Dendritic cell treated with granulocyte-macrophage colony-stimulating factor and Interleukin-4, amounts not matched to agents 40 ng/mL and 50 ng/mL, for 4 days (primary cell): ENCODE measurements at regions not wholly inside any gene's neighbourhood (a gene's known extent, or its start where the extent isn't known, plus 50 kb on each side); places are given as distances from the start of the nearest gene placed in this dataset.
"Not testable (repeated sequence)": the region's sequence is repeated elsewhere in the genome, so short reads cannot be mapped to it uniquely, and the experiment has no call there.

Source experiments
- H3K27ac Mint-ChIP-seq: one replicate; pipeline ENCODE4 v1.8.0; 2022; ENCODE audit warnings: mild to moderate bottlenecking, mixed read lengths
- H3K27me3 Mint-ChIP-seq: one replicate; pipeline ENCODE4 v1.8.0; 2022; ENCODE audit warnings: mild to moderate bottlenecking, mixed read lengths
- H3K36me3 Mint-ChIP-seq: one replicate; pipeline ENCODE4 v1.8.0; 2022; ENCODE audit warnings: low read depth, mixed read lengths
- H3K4me1 Mint-ChIP-seq: one replicate; pipeline ENCODE4 v1.8.0; 2022; ENCODE audit warnings: low read depth, mixed read lengths
- H3K4me3 Mint-ChIP-seq: one replicate; pipeline ENCODE4 v1.8.0; 2022; ENCODE audit warnings: mild to moderate bottlenecking, moderate library complexity, mixed read lengths
- H3K9me3 Mint-ChIP-seq: one replicate; pipeline ENCODE4 v1.8.0; 2022; ENCODE audit warnings: mixed read lengths
- intact Hi-C: fragments of 100-400 bp; cut with micrococcal nuclease; formaldehyde crosslinking; loops from one replicate; pipeline ENCODE4 v1.15.0; 2022

DNA sequence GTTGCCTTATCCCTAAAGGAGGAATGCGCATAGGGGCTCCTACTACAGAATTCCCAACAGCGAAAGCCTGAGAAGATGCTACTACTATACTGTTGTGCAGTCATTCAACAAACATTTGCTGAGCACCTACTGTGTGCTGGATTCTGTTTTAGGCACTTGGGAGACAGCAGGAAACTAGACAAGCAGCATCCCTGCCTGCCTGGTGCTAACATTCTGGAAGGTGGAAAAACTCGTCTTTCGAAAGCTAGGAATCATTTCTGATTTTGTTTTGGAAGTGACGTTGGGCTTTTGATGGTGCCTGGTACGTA is 131.5 kb upstream of the NCOR2 start:
- peaks cover 68% of the 10 kb centered on the region for H3K27me3 Mint-ChIP-seq
- no peaks in the 10 kb centered on the region for H3K9me3 Mint-ChIP-seq
- no peaks in the 10 kb centered on the region for H3K36me3 Mint-ChIP-seq
- intact Hi-C loops, result no loop called here
- peaks cover 45% of the 10 kb centered on the region for H3K4me1 Mint-ChIP-seq
- H3K27ac Mint-ChIP-seq, result no peak overlapping the region
- no peak overlapping the region for H3K4me3 Mint-ChIP-seq

DNA sequence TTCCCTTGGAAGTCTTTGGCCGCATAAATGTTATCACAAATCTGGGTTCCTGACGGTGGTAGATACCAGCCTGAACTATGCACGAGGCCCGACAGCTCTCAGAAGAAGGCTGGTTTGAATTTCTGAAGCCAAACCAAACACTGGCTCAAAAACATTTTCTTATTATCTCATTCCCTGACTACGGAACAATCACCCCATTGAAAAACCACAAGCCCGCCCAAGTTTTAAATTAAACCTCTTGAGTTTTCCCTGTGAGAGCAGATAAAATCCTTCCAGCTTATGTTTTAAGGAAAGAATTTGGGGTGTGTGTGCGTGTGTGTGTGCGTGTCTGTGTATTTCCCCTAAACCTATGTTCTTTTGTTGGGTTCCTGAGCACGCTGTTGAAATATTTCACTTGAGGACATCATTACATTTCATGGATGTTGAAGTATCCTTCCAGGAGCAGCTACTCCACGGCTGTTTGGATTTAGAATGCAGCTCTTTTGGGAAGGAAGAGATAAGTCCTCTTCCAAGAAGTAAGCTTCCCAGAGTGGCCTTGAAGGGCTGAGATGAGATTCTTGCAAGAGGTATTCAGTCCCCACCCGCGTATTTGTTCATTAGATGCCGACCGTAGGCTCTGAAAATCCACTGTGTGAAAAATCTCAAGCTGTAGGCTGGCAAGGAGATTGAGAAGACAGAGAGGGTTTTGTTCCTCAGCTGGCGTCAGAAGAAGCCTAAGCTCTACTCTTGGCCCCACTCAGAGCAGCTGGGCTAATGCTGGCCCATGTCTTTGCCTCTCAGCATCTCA is 131.0 kb upstream of the NCOR2 start:
- peaks cover 65% of the 10 kb centered on the region for H3K27me3 Mint-ChIP-seq
- no peaks in the 10 kb centered on the region for H3K9me3 Mint-ChIP-seq
- intact Hi-C loops, result no loop called here
- peaks cover 40% of the 10 kb centered on the region for H3K4me1 Mint-ChIP-seq
- no peaks in the 10 kb centered on the region for H3K36me3 Mint-ChIP-seq
- no peak overlapping the region for H3K4me3 Mint-ChIP-seq
- H3K27ac Mint-ChIP-seq, result no peak overlapping the region

DNA sequence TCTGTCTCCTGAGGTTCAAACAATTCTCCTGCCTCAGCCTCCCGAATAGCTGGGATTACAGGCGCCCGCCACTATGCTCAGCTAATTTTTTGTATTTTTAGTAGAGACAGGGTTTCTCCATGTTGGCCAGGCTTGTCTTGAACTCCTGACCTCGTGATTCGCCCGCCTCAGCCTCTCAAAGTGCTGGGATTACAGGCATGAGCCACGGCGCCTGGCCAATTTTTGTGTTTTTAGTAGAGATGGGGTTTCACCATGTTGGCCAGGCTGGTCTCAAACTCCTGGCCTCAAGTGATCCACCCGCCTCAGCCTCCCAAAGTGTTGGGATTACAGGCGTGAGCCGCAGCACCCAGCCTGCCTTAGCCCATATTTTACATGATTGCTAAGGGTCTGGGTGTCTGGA is 130.3 kb upstream of the NCOR2 start:
- intact Hi-C loops, H3K27ac Mint-ChIP-seq, H3K36me3 Mint-ChIP-seq, H3K9me3 Mint-ChIP-seq, H3K4me3 Mint-ChIP-seq: not testable (repeated sequence)
- H3K4me1 Mint-ChIP-seq, result peaks cover 33% of the 10 kb centered on the region
- H3K27me3 Mint-ChIP-seq, result peaks cover 63% of the 10 kb centered on the region

DNA sequence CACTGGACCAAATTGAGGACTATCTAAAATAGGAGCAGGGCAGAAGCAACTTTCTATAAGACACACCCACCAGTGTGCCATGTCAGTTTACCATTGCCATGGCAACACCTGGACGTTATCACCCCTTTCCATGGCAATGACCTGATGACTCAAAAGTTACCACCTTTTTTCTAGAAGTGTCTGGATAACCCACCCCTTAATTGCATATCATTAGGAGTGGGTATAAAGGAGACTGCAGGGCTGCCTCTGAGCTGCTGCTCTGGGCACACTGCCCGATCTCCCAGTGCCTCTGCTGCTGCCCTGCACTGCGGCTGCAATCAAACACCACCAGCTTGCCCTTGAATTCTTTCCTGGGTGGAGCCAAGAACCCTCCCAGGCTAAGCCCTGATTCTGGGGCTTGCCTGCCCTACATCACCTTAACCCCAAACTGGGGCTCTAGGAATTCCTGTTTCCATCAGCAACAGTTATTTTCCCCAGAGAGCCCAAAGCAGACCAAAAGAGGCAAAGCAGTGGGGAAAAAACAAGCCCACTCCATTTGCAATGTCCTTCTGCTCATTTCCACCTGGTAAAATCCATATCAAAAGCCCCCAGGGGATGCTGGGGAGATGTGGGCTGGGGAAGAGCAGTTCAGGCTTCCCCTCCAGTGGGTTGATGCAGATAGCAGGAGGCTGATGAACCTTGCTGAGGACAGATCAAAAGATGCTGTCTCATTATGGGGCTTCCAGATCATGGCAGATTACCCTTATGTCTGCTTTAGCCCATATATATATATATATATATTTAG is 129.5 kb upstream of the NCOR2 start:
- peaks cover 58% of the 10 kb centered on the region for H3K27me3 Mint-ChIP-seq

DNA sequence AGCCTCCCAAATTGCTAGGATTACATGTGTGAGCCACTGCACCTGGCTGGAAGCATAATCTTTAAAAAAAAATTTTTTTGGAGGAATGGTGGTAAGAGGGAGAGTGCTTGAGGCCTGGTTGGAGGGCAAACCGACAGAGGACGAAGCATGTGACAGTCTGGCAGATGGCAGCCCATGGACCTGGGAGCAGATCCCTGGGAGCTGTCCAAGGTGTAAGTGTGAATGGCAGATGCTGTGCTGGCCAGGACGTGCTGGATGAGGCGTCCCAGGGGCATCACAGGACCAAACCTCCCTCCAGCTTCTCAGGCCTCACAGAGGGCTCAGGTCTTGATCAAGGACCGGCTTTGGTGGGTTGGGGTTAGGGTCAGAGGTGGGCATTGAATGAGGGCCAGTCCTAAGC is 128.4 kb upstream of the NCOR2 start:
- intact Hi-C loops, result no loop called here
- Mint-ChIP-seq H3K4me1 (peaks cover 28% of the 10 kb centered on the region), H3K27ac (no peak overlapping the region), H3K27me3 (peaks cover 52% of the 10 kb centered on the region), H3K4me3 (no peak overlapping the region), H3K36me3 (no peaks in the 10 kb centered on the region), H3K9me3 (no peaks in the 10 kb centered on the region)

More for the DNA sequence above, 129.5 kb upstream of the NCOR2 start:
- Mint-ChIP-seq H3K9me3 (no peaks in the 10 kb centered on the region), H3K4me1 (peaks cover 28% of the 10 kb centered on the region), H3K36me3 (no peaks in the 10 kb centered on the region), H3K27ac (no peak overlapping the region), H3K4me3 (no peak overlapping the region)
- intact Hi-C loops, result no loop called here

DNA sequence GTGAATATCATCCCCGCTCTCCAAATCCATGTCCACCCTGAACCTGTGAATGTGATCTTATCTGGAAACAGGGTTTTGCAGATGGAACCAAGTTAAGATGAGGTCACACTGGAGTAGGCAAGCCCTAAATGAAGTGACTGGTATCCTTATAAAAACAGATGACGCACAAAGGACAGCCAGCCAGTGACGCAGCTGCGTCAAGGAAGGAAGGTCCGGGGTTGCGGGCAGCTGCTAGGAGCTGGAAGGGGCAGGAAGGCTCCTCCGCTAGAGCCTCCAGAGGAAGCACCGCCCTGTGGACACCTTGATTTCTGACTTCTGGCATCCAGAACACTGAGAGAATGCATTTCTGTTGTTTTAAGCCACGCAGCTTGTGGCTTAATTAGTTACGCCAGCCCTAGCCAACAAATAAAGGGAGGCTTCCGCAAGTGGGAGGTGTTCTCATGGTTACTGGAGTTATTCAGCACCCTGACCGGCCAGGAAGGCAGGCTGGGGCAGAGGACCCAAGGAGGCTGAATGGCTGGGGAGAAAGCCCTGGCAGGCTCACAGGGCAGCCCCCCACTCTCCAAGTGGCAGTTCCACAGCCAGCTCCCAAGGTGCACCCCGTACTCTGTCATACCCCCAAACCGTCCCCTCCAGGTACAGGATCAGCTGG is 127.6 kb upstream of the NCOR2 start:
- H3K27ac Mint-ChIP-seq, result no peak overlapping the region
- intact Hi-C loops, result no loop called here
- H3K4me3 Mint-ChIP-seq, result no peak overlapping the region
- H3K4me1 Mint-ChIP-seq, result peaks cover 31% of the 10 kb centered on the region
- peaks cover 45% of the 10 kb centered on the region for H3K27me3 Mint-ChIP-seq
- no peaks in the 10 kb centered on the region for H3K36me3 Mint-ChIP-seq
- H3K9me3 Mint-ChIP-seq, result no peaks in the 10 kb centered on the region

GRCh38 chr12:124694250-124694649 is 126.8 kb upstream of the NCOR2 start:
- Mint-ChIP-seq H3K36me3 (no peaks in the 10 kb centered on the region), H3K27ac (no peak overlapping the region), H3K9me3 (no peaks in the 10 kb centered on the region), H3K27me3 (peaks cover 39% of the 10 kb centered on the region), H3K4me3 (no peak overlapping the region), H3K4me1 (peaks cover 36% of the 10 kb centered on the region)
- intact Hi-C loops, result no loop called here

DNA sequence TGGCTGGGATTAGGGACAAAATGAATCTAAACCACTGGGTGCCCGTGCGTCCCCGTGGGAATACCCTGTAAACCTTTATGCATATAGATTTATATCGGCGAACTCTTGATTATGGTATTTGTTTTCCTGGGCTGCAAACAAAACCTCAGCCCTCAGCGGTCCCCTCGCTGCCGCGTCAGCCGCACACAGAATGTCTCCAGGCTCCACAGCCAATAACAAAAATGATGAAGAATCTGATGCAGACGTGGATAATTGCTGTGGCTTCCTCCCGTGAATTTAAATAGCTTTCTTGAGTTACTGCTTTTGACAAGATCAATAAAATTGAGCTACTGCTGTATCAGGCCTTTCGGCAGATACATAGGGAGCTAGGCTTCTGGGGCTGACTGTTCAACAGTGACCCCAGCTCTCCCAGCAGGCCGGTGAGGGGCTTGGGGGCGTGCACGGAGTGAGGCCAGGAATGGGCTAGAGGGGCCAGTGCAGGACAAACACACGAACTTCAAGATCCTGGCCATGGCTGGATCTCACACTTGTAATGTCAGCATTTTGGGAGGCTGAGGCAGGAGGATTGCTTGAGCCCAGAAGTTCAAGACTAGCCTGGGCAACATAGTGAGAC is 125.8 kb upstream of the NCOR2 start:
- Mint-ChIP-seq H3K36me3 (no peaks in the 10 kb centered on the region), H3K27ac (no peak overlapping the region), H3K4me1 (peaks cover 39% of the 10 kb centered on the region), H3K9me3 (no peaks in the 10 kb centered on the region), H3K4me3 (no peak overlapping the region), H3K27me3 (peaks cover 31% of the 10 kb centered on the region)
- intact Hi-C loops, result no loop called here

DNA sequence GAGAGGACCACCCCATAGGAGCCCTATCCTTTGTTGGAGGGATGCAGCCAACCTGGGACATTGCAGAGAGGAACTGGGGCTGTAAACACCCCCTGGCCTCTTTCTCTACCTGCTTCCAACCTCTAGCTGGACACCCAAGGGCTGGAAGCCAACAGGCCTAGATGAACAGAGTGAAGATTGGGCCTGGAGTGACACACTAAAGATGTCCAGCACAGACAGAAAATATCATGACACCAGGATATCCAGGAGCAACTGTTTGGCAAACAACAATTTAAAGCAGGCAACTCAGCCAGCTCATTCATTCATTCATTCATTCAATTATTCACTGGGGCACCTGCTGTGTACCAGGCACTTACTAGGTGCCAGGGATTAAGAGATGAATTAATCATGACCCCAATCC is 125.0 kb upstream of the NCOR2 start:
- no peak overlapping the region for H3K4me3 Mint-ChIP-seq
- H3K9me3 Mint-ChIP-seq, result no peaks in the 10 kb centered on the region
- H3K4me1 Mint-ChIP-seq, result peaks cover 44% of the 10 kb centered on the region
- H3K27ac Mint-ChIP-seq, result no peak overlapping the region
- peaks cover 27% of the 10 kb centered on the region for H3K27me3 Mint-ChIP-seq
- H3K36me3 Mint-ChIP-seq, result no peaks in the 10 kb centered on the region
- intact Hi-C loops, result no loop called here

DNA sequence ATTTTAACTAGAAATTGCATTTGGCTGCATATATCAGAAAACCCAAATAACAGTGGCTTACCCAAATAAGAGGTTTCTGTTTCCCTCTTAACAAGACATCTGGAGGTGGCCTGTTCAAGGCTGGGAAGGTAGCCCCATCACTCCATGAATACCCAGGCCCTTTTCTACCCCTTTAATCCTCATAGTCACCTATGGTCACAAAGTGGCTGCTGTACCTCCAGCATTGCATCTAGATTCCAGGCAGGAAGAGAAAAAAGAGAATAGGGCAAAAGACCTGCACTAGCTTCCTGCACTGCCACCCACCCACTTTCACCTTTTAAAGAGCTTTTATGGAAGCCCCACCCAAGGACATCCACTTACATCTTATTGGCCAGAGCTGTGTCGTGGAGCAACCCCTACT is 124.0 kb upstream of the NCOR2 start:
- intact Hi-C loops, result no loop called here
- Mint-ChIP-seq H3K9me3 (no peaks in the 10 kb centered on the region), H3K4me3 (no peak overlapping the region), H3K27ac (no peak overlapping the region), H3K36me3 (no peaks in the 10 kb centered on the region), H3K4me1 (peaks cover 47% of the 10 kb centered on the region), H3K27me3 (peaks cover 26% of the 10 kb centered on the region)

- peaks cover 15% of the 10 kb centered on the region for H3K27me3 Mint-ChIP-seq
- H3K36me3 Mint-ChIP-seq, result no peaks in the 10 kb centered on the region
- H3K9me3 Mint-ChIP-seq, result no peaks in the 10 kb centered on the region
- peaks cover 57% of the 10 kb centered on the region for H3K4me1 Mint-ChIP-seq
- H3K27ac Mint-ChIP-seq, result peak overlapping the region; percentile 48
- no peak overlapping the region for H3K4me3 Mint-ChIP-seq
- intact Hi-C loops, result no loop called here
Measured at GRCh38 chr12:124689631-124690030, 122.2 kb upstream of the NCOR2 start.

DNA sequence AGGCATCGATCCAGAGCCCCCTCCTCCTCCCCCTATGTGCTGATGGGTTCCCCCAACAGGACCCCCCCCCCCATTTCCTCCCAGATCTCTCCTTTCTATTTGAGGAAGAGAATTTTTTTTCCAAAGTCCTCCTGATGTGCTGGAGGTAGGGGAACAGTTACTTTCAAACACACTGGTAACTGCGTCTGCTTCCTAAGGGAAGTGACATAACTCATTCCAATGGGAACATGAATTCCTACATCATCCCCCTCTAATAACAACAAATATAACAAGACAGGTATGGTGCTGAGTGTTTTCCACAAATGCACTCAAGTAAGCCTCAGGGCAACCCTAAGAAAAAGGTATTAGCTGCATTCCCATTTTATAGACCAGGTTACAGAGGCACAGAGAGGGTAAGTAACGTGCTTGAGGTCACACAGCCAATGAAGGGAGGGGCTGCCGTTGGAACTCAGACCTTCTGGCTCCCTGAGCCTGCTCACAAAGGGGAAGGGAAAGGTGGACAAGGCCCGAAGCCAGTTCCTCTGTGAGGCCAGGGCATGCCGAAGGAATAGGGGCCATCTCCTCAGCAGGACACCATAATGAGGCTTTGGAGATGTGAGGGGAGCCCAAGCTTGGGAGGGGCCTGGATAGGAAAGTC is 121.1 kb upstream of the NCOR2 start:
- peak overlapping the region; percentile 60 for H3K27ac Mint-ChIP-seq
- intact Hi-C loops, result no loop called here
- no peak overlapping the region for H3K4me3 Mint-ChIP-seq
- peaks cover 14% of the 10 kb centered on the region for H3K27me3 Mint-ChIP-seq
- no peaks in the 10 kb centered on the region for H3K36me3 Mint-ChIP-seq
- no peaks in the 10 kb centered on the region for H3K9me3 Mint-ChIP-seq
- peaks cover 61% of the 10 kb centered on the region for H3K4me1 Mint-ChIP-seq

- Mint-ChIP-seq H3K36me3 (no peaks in the 10 kb centered on the region), H3K4me3 (no peak overlapping the region), H3K9me3 (no peaks in the 10 kb centered on the region), H3K27me3 (peaks cover 14% of the 10 kb centered on the region), H3K4me1 (peaks cover 66% of the 10 kb centered on the region), H3K27ac (peak overlapping the region; percentile 60)
- intact Hi-C loops, result no loop called here
Measured at GRCh38 chr12:124687917-124688316, 120.5 kb upstream of the NCOR2 start.
